H1 (cell line): ENCODE measurements at regions not wholly inside any gene's neighbourhood (a gene's known extent, or its start where the extent isn't known, plus 50 kb on each side); places are given as distances from the start of the nearest gene placed in this dataset.

Source experiments
- CHD7 ChIP-seq: fragments of 300-600 bp; sonication (generic); IDR thresholded peaks from 2 replicates; pipeline ENCODE4 v1.7.1; 2012; ENCODE audit warnings: low read length, moderate library complexity, mild to moderate bottlenecking, inconsistent platforms; ENCODE audit not compliant: insufficient replicate concordance

- TF ChIP-seq CHD7 = no peak
These were observed 154.0 kb downstream of the SLC30A10 start (continued) for GRCh38 chr1:219774386-219774785.
